ELR (cell line): ENCODE measurements at regions not wholly inside any gene's neighbourhood (a gene's known extent, or its start where the extent isn't known, plus 50 kb on each side); places are given as distances from the start of the nearest gene placed in this dataset.

Experiments
- DNase-seq: peaks from one replicate; pipeline ENCODE4 v3.0.0-alpha.2; 2015; ENCODE audit warnings: low read depth

- no peak for DNase-seq
Observed at GRCh38 chr7:36066343-36066664, 86.8 kb upstream of the EEPD1 start.

- DNase-seq: no peak
Observed at GRCh38 chr7:36070230-36070629, 82.8 kb upstream of the EEPD1 start.

- DNase-seq: no peak
Observed at GRCh38 chr7:36071605-36072004, 81.4 kb upstream of the EEPD1 start.

GRCh38 chr7:36072620-36073019 lies 80.4 kb upstream of the EEPD1 start:
- no peak for DNase-seq

DNA sequence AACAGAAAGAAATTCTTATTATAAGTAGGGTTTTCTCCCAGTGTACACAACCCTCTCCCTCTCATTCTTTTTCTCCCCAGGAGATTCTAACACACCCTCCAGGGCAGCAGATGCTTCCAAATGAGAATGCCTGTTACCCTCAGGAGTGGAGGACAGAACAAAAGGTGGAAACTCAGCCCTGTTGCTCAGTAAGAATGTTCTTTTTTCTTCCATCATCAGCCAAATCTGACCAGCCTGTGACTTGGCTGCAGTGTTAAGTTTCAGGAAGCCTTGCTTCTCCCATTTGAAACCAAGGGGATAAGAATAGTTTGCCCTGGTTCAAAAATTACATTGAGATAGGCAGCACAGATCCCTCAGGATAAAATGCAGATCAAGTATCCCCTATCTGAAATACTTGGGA lies 77.5 kb upstream of the EEPD1 start:
- DNase-seq: no peak

DNA sequence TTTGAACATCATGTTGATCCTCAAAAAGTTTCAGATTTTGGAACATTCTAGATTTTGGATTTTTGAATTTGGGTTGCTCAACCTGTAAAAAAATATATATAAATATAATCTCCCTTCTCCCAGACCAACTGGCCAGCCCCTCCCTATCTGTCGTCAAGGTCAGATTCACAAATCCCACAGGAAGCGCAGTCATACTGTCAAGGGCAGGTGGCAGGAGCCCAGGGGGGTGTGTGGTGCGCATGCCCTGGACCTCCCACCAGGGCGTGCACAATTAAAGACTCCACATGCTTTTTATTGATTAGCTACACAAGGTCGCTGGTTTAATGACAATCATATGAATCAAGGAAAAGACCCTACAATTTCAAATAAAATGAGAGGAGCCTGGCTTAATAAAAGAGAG lies 77.0 kb upstream of the EEPD1 start:
- no peak for DNase-seq

- no peak for DNase-seq
Observed at GRCh38 chr7:36078816-36079360, 74.2 kb upstream of the EEPD1 start.

DNA sequence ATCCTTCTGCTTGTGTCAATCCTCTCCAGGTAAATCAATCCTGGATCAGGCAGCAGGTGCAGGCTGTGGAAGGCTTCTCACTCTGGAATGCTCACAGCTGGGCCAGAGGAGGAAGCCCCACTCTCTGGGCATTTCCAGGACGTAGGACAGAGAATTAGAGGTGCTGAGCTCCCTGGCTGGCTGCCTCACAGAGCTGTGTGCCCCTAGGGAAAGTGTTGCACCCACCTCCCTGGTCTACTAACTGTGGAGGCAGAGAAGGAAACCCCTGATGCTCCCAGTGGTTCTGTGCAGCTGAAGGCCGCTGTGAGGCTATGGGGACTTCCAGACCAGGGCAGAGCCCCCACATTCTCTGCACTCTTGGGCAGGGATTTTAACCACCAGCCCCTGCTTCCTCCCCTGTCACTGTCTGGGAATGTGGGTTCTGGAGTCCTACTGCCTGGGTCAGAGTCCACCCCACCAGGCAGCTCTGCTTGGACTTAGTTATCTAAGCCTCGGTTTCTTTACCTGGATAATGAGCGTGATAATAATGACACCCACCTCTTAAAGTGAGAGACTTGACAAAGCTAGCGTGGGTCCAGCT lies 73.5 kb upstream of the EEPD1 start:
- peak; percentile 40 for DNase-seq

DNA sequence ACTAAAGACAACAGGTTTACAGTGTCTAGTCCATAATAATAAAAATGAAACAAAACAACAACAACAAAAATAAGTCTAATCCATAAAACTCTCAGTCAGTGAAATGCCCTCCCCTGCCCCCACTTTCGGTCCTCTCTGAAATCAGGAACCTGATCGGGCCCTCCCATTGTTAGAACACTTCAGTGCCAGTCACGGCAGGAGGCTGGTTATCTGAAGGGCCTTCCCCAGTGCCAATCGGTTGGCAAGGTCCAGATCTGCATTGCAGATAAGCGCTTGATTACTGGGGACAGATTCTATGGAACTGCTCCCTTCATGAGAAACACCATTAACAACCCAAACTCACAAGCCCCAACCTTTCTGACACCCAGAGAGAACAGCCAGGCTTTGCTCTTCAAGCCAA lies 72.2 kb upstream of the EEPD1 start:
- no peak for DNase-seq

GRCh38 chr7:36082216-36082615 lies 70.8 kb upstream of the EEPD1 start:
- DNase-seq: no peak

GRCh38 chr7:36082910-36083309 lies 70.1 kb upstream of the EEPD1 start:
- DNase-seq: peak; percentile 9

DNA sequence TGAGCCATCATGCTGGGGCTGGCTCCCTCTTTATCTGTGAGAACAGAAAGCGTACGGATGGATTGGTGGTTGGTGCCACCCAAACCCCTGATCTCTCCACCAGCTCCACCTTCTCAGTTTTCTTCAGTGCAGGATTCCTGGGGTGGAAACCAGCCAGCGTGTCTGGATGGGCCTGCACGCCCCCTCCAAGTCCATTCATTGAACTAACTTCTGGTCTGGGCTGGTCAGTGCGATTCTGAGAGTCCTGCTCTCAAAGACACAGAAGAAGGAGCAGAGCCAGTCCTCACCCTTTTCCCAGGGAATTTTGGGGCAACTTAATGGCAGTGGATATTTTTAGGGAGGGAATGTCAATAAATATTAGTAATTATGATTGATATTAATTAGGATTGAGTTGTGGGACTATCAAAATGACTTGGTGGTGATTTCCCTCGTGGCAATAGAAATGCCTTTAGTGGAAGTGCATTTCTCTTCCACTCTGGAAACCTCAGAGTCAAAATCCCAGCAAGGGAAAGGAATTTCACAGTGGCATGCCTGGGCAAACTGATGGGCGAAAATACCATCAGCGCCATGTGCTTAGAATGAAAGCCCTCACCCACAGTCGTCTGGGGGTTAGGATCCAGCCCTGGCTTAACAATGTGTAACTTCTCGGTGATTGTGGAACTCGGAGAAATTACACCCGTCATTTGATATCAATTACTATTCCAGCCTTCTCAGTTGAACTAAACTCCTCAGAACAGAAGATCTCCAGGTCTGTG lies 69.3 kb upstream of the EEPD1 start:
- no peak for DNase-seq

DNA sequence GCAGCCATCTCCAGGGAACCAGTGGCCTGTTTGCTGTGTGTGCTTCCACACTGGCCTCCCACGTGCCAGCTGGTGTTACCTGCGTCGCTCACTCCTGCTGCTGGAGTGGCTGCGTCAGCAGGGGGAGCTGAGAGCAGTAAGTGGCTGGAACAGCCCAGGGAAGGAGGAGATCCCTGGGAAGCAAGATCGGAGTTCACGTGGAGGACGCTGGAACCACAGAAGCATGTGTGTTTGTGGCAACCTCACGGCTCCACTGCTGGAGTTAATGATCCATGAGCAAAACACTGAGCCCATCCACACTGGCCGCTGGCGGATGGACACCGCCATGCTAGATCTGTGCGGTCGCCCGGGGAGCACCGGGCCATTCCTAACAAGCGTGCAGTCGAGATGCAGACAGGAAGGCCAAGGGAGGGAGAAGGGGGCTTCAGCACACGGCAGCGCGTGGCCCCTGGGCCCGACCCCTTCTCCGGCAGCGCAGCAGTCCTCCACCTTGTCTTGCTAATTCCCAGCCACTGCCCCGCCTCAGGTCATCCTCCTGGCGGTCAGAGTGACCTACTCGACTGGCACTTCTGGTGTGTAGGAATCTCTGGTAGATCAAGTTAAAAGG lies 68.5 kb upstream of the EEPD1 start:
- DNase-seq: peak; percentile 42

GRCh38 chr7:36085096-36085495 lies 68.0 kb upstream of the EEPD1 start:
- DNase-seq: no peak

DNA sequence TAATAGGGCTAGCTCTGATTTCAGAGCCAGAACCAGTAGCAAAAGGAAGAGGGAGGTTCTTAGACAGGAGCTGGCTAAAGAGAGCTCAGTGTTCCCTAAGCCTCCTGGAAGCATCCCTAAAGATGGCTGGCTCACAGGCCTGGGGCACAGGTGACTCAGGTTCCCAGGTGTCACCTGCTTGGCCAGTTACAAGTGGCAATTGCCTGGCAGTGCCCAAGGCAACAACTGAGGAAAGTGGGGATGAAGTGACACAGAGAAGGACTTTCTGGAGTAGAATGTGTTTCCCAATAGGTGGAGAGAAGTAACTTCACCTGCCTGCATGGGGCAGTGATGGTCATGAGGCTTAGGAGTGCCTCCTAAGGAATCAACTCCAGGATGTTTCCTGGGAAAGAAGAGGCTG lies 66.5 kb upstream of the EEPD1 start:
- no peak for DNase-seq

GRCh38 chr7:36088553-36088952 lies 64.5 kb upstream of the EEPD1 start:
- DNase-seq: no peak

DNA sequence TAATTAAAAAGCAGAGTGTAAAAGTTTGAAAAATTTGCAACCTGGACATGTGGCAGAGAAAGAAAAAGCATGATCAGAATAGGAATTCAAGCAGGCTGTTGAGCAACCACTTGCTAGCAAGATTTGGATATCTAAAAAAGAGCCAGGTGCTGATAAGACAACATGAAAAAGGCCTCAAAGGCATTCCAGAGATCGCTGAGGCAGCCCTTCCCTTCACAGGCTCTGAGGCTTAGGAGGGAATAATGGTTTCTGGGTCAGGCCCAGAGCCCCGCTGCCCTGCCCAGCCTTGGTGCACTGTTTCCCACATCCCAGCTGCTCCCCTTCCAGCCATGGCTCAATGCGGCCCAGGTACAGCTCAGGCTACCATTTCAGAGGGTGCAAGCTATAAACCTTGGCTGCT lies 64.1 kb upstream of the EEPD1 start:
- no peak for DNase-seq

DNA sequence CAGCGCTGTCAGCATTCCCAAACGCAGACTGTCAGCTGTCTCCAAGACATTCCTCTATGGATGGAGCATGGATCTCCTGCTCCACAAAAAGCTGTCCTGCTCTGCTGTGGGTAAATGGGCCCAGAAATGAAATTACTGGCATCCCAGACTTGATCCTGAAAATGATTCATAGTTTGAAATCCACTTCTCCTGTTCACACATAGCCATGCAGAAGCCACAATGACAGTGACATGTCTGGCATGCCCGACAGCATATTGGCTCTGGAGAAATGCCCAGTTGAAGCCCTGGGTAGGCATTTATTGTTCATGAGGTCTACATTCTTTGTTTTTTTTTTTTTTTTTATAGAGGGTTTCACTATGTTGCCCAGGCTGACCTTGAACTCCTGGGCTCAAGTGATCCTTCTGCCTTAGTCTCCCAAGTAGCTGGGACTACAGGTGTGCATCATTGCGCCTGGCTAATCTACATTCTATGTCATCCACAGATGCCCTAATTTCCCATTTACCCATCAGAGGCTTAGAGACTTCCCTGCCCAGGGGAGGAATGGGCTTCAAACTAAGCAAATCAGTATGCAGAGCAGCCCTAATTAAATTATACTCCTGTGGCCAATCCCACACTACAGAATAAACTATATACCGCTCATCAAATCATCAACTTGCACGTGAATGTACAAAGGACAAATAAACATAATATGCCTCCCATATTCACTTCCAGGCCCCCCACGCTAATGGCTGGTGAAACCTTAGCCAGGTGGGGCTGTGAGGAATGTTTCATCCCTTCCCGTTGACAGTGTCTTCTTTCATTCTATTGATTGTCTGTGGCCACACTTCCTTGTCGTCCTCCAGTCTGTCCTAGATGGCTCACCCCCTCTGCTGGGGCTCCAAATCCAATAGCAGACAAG lies 61.8 kb upstream of the EEPD1 start:
- no peak for DNase-seq

GRCh38 chr7:36091874-36092176 lies 61.2 kb upstream of the EEPD1 start:
- DNase-seq: no peak

GRCh38 chr7:36092221-36092771 lies 60.8 kb upstream of the EEPD1 start:
- DNase-seq: no peak

- no peak for DNase-seq
Observed at GRCh38 chr7:36096460-36097095, 56.5 kb upstream of the EEPD1 start.

DNA sequence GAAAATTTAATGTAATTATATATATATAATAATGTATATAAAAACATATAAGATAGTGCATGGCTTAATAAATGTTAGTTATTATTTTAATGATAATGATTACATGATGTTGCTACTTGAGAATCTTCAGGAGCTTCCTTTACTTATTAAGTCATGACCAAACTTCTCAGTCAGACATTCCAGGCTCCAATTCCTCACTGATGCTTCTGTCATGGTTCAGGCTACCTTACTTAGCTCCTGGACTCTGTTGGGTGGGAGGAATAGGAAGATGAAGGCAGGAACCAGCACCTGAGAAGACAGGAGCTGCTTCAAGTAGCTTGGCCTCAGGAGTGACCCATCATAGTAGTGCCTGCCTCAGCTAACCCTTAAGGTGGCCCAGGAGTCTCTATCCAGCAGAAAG lies 55.0 kb upstream of the EEPD1 start:
- no peak for DNase-seq
